Erythroblast (primary cell): ENCODE measurements at regions not wholly inside any gene's neighbourhood (a gene's known extent, or its start where the extent isn't known, plus 50 kb on each side); places are given as distances from the start of the nearest gene placed in this dataset.

ENCODE experiments used
- GATA1 ChIP-seq: IDR thresholded peaks from 2 replicates; pipeline ENCODE4 v1.6.1; 2011; ENCODE audit warnings: low read depth, mild to moderate bottlenecking, control low read depth, low read length, moderate library complexity
- POLR2A ChIP-seq: IDR thresholded peaks from 2 replicates; pipeline ENCODE4 v1.6.1; 2011; ENCODE audit warnings: mild to moderate bottlenecking, low read length

DNA sequence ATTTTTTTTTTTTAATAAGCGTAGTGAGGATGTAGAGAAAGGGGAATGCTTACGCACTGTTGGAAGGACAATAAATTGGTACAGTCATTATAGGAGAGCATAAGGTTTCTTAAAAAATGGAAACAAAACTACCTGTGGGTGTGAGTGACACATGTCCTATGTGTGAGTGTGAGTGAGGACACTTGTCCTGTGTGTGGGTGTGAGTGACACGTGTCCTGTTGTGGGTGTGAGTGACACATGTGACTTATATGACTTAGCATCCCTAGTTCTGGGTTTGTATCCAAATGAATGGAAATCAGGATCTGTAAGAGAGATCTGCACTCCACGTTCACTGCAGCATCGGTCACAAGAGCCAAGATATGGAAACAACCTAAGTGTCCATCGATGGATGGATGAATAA lies 91.8 kb downstream of the CBLN2 start:
- TF ChIP-seq POLR2A (no peak), GATA1 (no peak)
